Loucy (cell line): ENCODE measurements at regions not wholly inside any gene's neighbourhood (a gene's known extent, or its start where the extent isn't known, plus 50 kb on each side); places are given as distances from the start of the nearest gene placed in this dataset.

ENCODE experiments used
- CTCF ChIP-seq: fragments of 200-600 bp; sonication (generic); conservative IDR thresholded peaks from 2 replicates; pipeline ENCODE4 v1.5.1; 2014; ENCODE audit warnings: mild to moderate bottlenecking, antibody characterized with exemption, low read length
- EZH2phosphoT487 ChIP-seq: fragments of 200-600 bp; IDR thresholded peaks from 2 replicates; pipeline ENCODE4 v1.6.1; 2018; ENCODE audit warnings: antibody characterized with exemption, mild to moderate bottlenecking, moderate library complexity, borderline replicate concordance

GRCh38 chr7:24025765-24026164 is 258.2 kb upstream of the NPY start:
- TF ChIP-seq CTCF (no peak), EZH2phosphoT487 (no peak)
